ENCODE measurements at regions not wholly inside any gene's neighbourhood (a gene's known extent, or its start where the extent isn't known, plus 50 kb on each side); places are given as distances from the start of the nearest gene placed in this dataset.

DNA sequence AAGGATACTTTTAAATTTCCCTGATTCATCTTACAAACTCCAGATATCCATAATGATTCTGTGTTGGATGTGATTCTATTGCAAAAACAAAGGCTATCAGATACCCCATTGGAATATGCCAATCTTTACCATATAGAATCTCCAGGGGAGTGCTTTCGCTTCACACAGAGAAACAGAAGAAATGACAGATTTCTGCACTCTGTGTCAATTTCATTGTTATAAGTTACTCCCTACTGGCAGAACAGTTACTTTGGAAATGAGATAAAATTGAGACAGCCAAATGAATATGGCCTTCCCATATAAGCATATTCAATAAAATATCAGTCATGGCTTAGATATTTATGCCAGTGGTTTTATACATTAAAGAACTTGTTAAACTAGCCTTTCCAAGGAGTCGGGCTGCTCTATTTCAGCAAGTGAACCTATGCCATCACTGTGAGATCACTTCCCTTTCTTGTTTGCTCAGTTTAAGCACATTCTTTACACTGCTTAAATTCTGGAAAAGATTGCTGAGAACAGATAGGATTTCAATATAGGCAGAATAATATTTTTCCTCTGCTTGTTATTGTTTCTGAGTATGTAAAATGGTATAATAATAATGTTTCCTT lies 127.5 kb upstream of the ANXA10 start:
- no peak for TF ChIP-seq CTCF (IDR thresholded peaks at IDR 0.05)
- no peak for TF ChIP-seq POLR2AphosphoS5 (IDR thresholded peaks at IDR 0.05)
- no peak for TF ChIP-seq POLR2A (IDR thresholded peaks at IDR 0.05)
- no peak for TF ChIP-seq EP300 (IDR thresholded peaks at IDR 0.05)
